BLaER1 treated with 17β-estradiol and CSF1 and Interleukin-3, amounts not matched to agents 10 nM and 100 nM (cell line): ENCODE measurements at regions not wholly inside any gene's neighbourhood (a gene's known extent, or its start where the extent isn't known, plus 50 kb on each side); places are given as distances from the start of the nearest gene placed in this dataset.

Experiments used
- H3K27ac ChIP-seq, 11 experiments: shearing (Covaris generic); formaldehyde crosslinking; 2 replicates each; pipeline ENCODE4 v1.8.1; 2022
- H3K27me3 ChIP-seq, 11 experiments: shearing (Covaris generic); formaldehyde crosslinking; 2 replicates each; pipeline ENCODE4 v1.8.1; 2022
- H3K36me3 ChIP-seq, 11 experiments: shearing (Covaris generic); formaldehyde crosslinking; 2 replicates each; pipeline ENCODE4 v1.8.1; 2022
- H3K4me1 ChIP-seq, 10 experiments: shearing (Covaris generic); formaldehyde crosslinking; 2 replicates each; pipeline ENCODE4 v1.8.1; 2022
- H3K4me2 ChIP-seq, 11 experiments: shearing (Covaris generic); formaldehyde crosslinking; 2 replicates each; pipeline ENCODE4 v1.8.1; 2022
- H3K4me3 ChIP-seq, 10 experiments: shearing (Covaris generic); formaldehyde crosslinking; 2 replicates each; pipeline ENCODE4 v1.8.1; 2022
- H3K9ac ChIP-seq, 11 experiments: shearing (Covaris generic); formaldehyde crosslinking; 2 replicates each; pipeline ENCODE4 v1.8.1; 2022
- H3K9me3 ChIP-seq, 11 experiments: shearing (Covaris generic); formaldehyde crosslinking; replicated peaks in 1 of 11; 2 replicates each; pipeline ENCODE4 v1.8.1; 2022
- H4K20me1 ChIP-seq, 11 experiments: shearing (Covaris generic); formaldehyde crosslinking; 2 replicates each; pipeline ENCODE4 v1.8.1; 2022
- Cebpa-rat ChIP-seq, 11 experiments: shearing (Covaris generic); IDR thresholded peaks; 2 replicates each; pipeline ENCODE4 v1.8.1; 2022

DNA sequence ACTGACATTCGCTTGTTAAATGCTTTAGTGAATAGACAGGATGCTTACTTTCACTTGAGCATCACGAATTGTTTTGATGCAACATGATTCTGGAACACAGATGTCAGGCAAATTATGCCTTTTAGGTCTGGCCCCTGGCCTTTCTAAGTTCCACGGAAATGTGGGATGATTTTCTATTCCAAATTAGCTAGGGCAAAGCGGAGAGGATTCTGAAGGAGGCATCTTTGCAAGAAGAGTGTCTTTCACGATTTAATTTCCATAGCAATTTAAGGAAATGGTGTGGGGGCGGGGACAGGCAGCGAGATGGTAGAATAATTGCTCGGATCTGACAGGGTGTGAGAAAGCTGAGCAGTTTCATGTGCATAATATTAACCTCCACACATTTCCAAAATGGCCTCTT is 238.5 kb upstream of the KCNMB2 start:
- peaks cover 0 to 4% (median 0%) of the 10 kb centered on the region in 11 experiments; a peak in 2 of 22 replicates for H3K9me3 ChIP-seq
- H3K9ac ChIP-seq, result no peak overlapping the region
- H4K20me1 ChIP-seq, result no peaks in the 10 kb centered on the region
- no peaks in the 10 kb centered on the region for H3K27me3 ChIP-seq
- H3K4me3 ChIP-seq, result no peak overlapping the region
- no peaks in the 10 kb centered on the region for H3K4me1 ChIP-seq
- no peak for TF ChIP-seq Cebpa-rat (IDR thresholded peaks at IDR 0.05)
- no peak overlapping the region for H3K4me2 ChIP-seq
- no peaks in the 10 kb centered on the region for H3K36me3 ChIP-seq
- no peak overlapping the region for H3K27ac ChIP-seq

DNA sequence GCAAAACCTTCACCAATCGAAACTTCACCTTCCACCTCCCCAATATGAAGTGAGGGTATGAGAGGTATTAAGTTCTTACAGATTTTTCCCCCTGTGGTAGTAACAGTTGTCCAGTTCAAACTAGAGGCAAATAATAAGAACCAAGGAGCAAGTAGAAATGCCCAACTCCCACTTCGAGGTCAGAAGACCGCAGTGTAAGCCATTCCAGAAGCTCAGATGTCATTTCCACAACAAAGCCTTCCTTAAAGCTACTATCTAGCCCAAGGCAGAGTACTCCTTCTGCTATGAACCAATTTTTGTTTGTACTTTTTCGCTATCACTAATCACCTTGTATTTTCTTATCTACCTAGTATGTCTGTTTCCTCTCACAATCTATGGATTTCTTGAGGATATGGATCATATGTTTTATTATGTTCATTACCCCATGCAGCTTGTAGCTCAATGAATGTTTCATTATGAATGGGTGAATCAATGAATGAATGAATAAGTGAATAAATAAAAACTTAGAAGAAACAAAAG is 235.7 kb upstream of the KCNMB2 start:
- H3K9ac ChIP-seq, result no peak overlapping the region
- no peaks in the 10 kb centered on the region for H3K36me3 ChIP-seq
- no peak overlapping the region for H3K27ac ChIP-seq
- no peak overlapping the region for H3K4me2 ChIP-seq
- no peaks in the 10 kb centered on the region for H4K20me1 ChIP-seq
- no peaks in the 10 kb centered on the region for H3K4me1 ChIP-seq
- H3K27me3 ChIP-seq, result no peaks in the 10 kb centered on the region
- TF ChIP-seq Cebpa-rat (IDR thresholded peaks at IDR 0.05), result no peak
- H3K4me3 ChIP-seq, result no peak overlapping the region
- peaks cover 0 to 11% (median 8%) of the 10 kb centered on the region in 11 experiments; a peak in 5 of 22 replicates for H3K9me3 ChIP-seq

- H3K9me3 ChIP-seq, result peaks cover 0 to 14% (median 8%) of the 10 kb centered on the region in 11 experiments; a peak in 5 of 22 replicates
Observed at GRCh38 chr3:178302966-178303930, 233.0 kb upstream of the KCNMB2 start.

GRCh38 chr3:178304758-178305467 is 231.3 kb upstream of the KCNMB2 start:
- Histone ChIP-seq H3K4me3 (no peak overlapping the region), H3K9me3 (peaks cover 0 to 14% (median 8%) of the 10 kb centered on the region in 11 experiments; a peak in 5 of 22 replicates), H3K4me1 (no peaks in the 10 kb centered on the region), H3K36me3 (no peaks in the 10 kb centered on the region), H3K4me2 (no peak overlapping the region), H3K9ac (no peak overlapping the region), H3K27ac (no peak overlapping the region), H4K20me1 (no peaks in the 10 kb centered on the region), H3K27me3 (no peaks in the 10 kb centered on the region)
- TF ChIP-seq Cebpa-rat (IDR thresholded peaks at IDR 0.05), result no peak

More at GRCh38 chr3:178302966-178303930, 233.0 kb upstream of the KCNMB2 start:
- H3K4me1 ChIP-seq, result no peaks in the 10 kb centered on the region
- no peak overlapping the region for H3K4me3 ChIP-seq
- no peak overlapping the region for H3K4me2 ChIP-seq
- no peaks in the 10 kb centered on the region for H3K36me3 ChIP-seq
- no peaks in the 10 kb centered on the region for H3K27me3 ChIP-seq
- no peak overlapping the region for H3K9ac ChIP-seq
- no peak for TF ChIP-seq Cebpa-rat (IDR thresholded peaks at IDR 0.05)
- H3K27ac ChIP-seq, result no peak overlapping the region
- no peaks in the 10 kb centered on the region for H4K20me1 ChIP-seq

- TF ChIP-seq Cebpa-rat (IDR thresholded peaks at IDR 0.05), result no peak
- H3K4me2 ChIP-seq, result no peak overlapping the region
- H3K27me3 ChIP-seq, result no peaks in the 10 kb centered on the region
- no peak overlapping the region for H3K27ac ChIP-seq
- H3K4me1 ChIP-seq, result no peaks in the 10 kb centered on the region
- H3K36me3 ChIP-seq, result no peaks in the 10 kb centered on the region
- H3K9ac ChIP-seq, result no peak overlapping the region
- peaks cover 0 to 14% (median 8%) of the 10 kb centered on the region in 11 experiments; a peak in 5 of 22 replicates for H3K9me3 ChIP-seq
- no peaks in the 10 kb centered on the region for H4K20me1 ChIP-seq
- H3K4me3 ChIP-seq, result no peak overlapping the region
Observed at GRCh38 chr3:178306432-178307115, 229.7 kb upstream of the KCNMB2 start.

DNA sequence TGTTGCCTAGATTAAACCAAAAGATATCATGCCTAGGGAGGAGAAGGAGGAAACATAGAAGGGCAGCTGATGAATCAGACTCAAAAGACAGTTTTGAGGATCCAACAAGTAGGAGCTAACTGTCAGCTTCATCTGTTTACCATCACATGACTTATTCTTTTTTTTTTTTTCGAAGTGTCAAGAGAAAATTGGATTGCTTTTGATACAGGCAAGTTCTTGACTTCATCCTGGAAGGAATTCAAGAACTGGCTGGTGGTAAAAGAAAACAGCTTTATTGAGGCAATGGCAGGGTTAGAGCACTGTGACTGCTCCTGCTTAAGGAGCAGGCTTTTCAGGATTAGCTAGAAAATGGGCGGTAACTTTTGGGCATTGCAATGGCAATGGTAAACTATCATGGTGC is 227.5 kb upstream of the KCNMB2 start:
- TF ChIP-seq Cebpa-rat (IDR thresholded peaks at IDR 0.05), result no peak
- Histone ChIP-seq H3K9ac (no peak overlapping the region), H3K4me2 (no peak overlapping the region), H3K4me3 (no peak overlapping the region), H3K9me3 (peaks cover 0 to 11% (median 6%) of the 10 kb centered on the region in 11 experiments; a peak in 5 of 22 replicates), H3K4me1 (no peaks in the 10 kb centered on the region), H3K27ac (no peak overlapping the region), H4K20me1 (no peaks in the 10 kb centered on the region), H3K36me3 (no peaks in the 10 kb centered on the region), H3K27me3 (no peaks in the 10 kb centered on the region)

GRCh38 chr3:178310949-178311348 is 225.3 kb upstream of the KCNMB2 start:
- H3K4me2 ChIP-seq, result no peak overlapping the region
- no peak overlapping the region for H3K9ac ChIP-seq
- no peaks in the 10 kb centered on the region for H3K4me1 ChIP-seq
- no peak for TF ChIP-seq Cebpa-rat (IDR thresholded peaks at IDR 0.05)
- peaks cover 0 to 12% (median 8%) of the 10 kb centered on the region in 11 experiments; a peak in 13 of 22 replicates for H3K9me3 ChIP-seq
- 0 out of 22 replicates have a peak, but pooled peaks cover 0 to 1% (median 0%) of the 10 kb centered on the region in 11 experiments for H3K36me3 ChIP-seq
- no peak overlapping the region for H3K4me3 ChIP-seq
- no peak overlapping the region for H3K27ac ChIP-seq
- no peaks in the 10 kb centered on the region for H4K20me1 ChIP-seq
- H3K27me3 ChIP-seq, result no peaks in the 10 kb centered on the region

DNA sequence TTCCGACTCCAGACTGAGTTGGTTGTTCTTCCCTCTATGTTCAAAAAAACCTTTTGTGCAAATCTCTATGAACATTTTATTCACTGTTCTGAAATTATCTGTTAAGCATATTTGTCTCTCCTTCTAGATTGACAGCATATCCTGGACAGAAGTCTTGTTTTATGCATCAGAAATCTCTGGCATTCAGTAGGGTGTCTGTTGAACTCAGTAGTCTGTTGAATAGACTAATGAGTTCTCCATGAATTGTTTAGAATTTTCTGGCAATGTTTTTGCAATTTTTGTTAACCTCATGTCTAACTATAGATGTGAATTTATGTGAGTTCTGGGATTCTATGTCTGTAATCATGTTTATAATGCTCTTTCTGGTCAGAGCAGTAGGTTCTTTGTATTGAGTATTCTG is 222.5 kb upstream of the KCNMB2 start:
- no peak for TF ChIP-seq Cebpa-rat (IDR thresholded peaks at IDR 0.05)
- no peak overlapping the region for H3K4me2 ChIP-seq
- H3K9me3 ChIP-seq, result peaks cover 0 to 18% (median 10%) of the 10 kb centered on the region in 11 experiments; a peak in 13 of 22 replicates
- no peaks in the 10 kb centered on the region for H4K20me1 ChIP-seq
- 0 out of 22 replicates have a peak, but pooled peaks cover 0 to 3% (median 0%) of the 10 kb centered on the region in 11 experiments for H3K36me3 ChIP-seq
- H3K27ac ChIP-seq, result no peak overlapping the region
- no peak overlapping the region for H3K4me3 ChIP-seq
- no peaks in the 10 kb centered on the region for H3K27me3 ChIP-seq
- H3K4me1 ChIP-seq, result no peaks in the 10 kb centered on the region
- H3K9ac ChIP-seq, result no peak overlapping the region
